SK-N-SH (cell line): ENCODE measurements at regions not wholly inside any gene's neighbourhood (a gene's known extent, or its start where the extent isn't known, plus 50 kb on each side); places are given as distances from the start of the nearest gene placed in this dataset.
"Not testable (repeated sequence)": the region's sequence is repeated elsewhere in the genome, so short reads cannot be mapped to it uniquely, and the experiment has no call there.

ENCODE experiments used
- CHD2 ChIP-seq: fragments of 150-350 bp; IDR thresholded peaks from 2 replicates; pipeline ENCODE4 v1.6.1; 2018; ENCODE audit warnings: low read length; ENCODE audit not compliant: partially characterized antibody
- CTCF ChIP-seq: fragments of 200-600 bp; sonication (generic); IDR thresholded peaks from 2 replicates; pipeline ENCODE4 v1.6.1; 2017; ENCODE audit warnings: antibody characterized with exemption, mild to moderate bottlenecking, moderate library complexity
- ELF1 ChIP-seq: IDR thresholded peaks from 2 replicates; pipeline ENCODE4 v1.4.0; 2012
- EP300 ChIP-seq, 2 experiments: IDR thresholded peaks; 2 replicates each; pipeline versions ENCODE4 v1.4.0 to v1.6.1; 2012; ENCODE audit warnings: borderline replicate concordance in 1 of 2, low read depth in 1 of 2, low read length in 1 of 2
- FOXJ3 ChIP-seq: sonication (generic); formaldehyde crosslinking; IDR thresholded peaks from 2 replicates; pipeline ENCODE4 v1.5.1; 2020; ENCODE audit warnings: mild to moderate bottlenecking, missing genetic modification reagents
- GABPA ChIP-seq: IDR thresholded peaks from 2 replicates; pipeline ENCODE4 v1.4.0; 2012; ENCODE audit warnings: low read depth, mild to moderate bottlenecking
- MEF2A ChIP-seq: IDR thresholded peaks from 2 replicates; pipeline ENCODE4 v1.4.0; 2012; ENCODE audit warnings: low read depth, borderline replicate concordance
- NFIC ChIP-seq: IDR thresholded peaks from 2 replicates; pipeline ENCODE4 v1.4.0; 2012; ENCODE audit warnings: borderline replicate concordance
- RAD21 ChIP-seq: IDR thresholded peaks from 2 replicates; pipeline ENCODE4 v1.6.1; 2012; ENCODE audit warnings: mild to moderate bottlenecking, low read length
- REST ChIP-seq: IDR thresholded peaks from 2 replicates; pipeline ENCODE4 v1.6.1; 2012; ENCODE audit warnings: mild to moderate bottlenecking, low read depth, low read length, moderate library complexity
- SIN3A ChIP-seq: IDR thresholded peaks from 2 replicates; pipeline ENCODE4 v1.6.1; 2012; ENCODE audit warnings: low read depth, mild to moderate bottlenecking, low read length, moderate library complexity, borderline replicate concordance
- TAF1 ChIP-seq: IDR thresholded peaks from 2 replicates; pipeline ENCODE4 v1.6.1; 2012; ENCODE audit warnings: low read depth, mild to moderate bottlenecking, low read length, moderate library complexity, borderline replicate concordance
- TF ChIP-seq, protein P1 (sequence below): IDR thresholded peaks from 2 replicates; pipeline ENCODE4 v1.4.0; 2012; ENCODE audit warnings: low read depth

DNA sequence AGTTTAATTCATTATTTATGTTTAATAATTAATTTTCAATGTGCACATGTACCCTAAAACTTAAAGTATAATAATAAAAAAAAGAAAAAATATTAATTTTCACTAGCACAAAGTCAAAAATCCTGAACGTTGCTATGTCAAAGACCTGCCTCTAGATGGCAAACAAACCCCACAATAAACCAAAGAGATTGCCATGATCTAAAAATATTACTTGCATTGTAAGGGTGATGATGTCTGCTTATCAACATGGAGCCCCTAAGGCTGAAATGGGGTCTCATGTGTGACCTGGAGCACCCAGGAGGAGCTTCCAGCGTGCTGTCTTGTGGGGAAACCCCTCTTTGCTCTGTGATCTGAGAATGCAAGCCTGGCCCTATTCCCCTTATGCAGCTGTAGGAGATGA is 1259.3 kb downstream of the RPIA start:
- TF ChIP-seq CHD2; REST; GABPA; CTCF; EP300 (IDR thresholded peaks at IDR 0.05; ENCODE audit: borderline replicate concordance in 1 of 2, low read depth in 1 of 2, low read length in 1 of 2); TAF1; ELF1; SIN3A; MEF2A; NFIC; RAD21; FOXJ3 (CRISPR knock-in tag): not testable (repeated sequence)
- TF ChIP-seq, protein P1, sequence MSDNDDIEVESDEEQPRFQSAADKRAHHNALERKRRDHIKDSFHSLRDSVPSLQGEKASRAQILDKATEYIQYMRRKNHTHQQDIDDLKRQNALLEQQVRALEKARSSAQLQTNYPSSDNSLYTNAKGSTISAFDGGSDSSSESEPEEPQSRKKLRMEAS, result not testable (repeated sequence)
